HG03432 (cell line): ENCODE measurements at regions not wholly inside any gene's neighbourhood (a gene's known extent, or its start where the extent isn't known, plus 50 kb on each side); places are given as distances from the start of the nearest gene placed in this dataset.
A peak's percentile ranks its signal among the peaks of the same experiment; 100 is the strongest.
"Not testable (repeated sequence)": the region's sequence is repeated elsewhere in the genome, so short reads cannot be mapped to it uniquely, and the experiment has no call there.

Source experiments
- ATAC-seq: cut with Tn5 transposase; IDR thresholded peaks from one replicate; pipeline ENCODE4 v1.9.1; 2021; ENCODE audit warnings: mild to moderate bottlenecking, moderate library complexity; ENCODE audit not compliant: unreplicated experiment

DNA sequence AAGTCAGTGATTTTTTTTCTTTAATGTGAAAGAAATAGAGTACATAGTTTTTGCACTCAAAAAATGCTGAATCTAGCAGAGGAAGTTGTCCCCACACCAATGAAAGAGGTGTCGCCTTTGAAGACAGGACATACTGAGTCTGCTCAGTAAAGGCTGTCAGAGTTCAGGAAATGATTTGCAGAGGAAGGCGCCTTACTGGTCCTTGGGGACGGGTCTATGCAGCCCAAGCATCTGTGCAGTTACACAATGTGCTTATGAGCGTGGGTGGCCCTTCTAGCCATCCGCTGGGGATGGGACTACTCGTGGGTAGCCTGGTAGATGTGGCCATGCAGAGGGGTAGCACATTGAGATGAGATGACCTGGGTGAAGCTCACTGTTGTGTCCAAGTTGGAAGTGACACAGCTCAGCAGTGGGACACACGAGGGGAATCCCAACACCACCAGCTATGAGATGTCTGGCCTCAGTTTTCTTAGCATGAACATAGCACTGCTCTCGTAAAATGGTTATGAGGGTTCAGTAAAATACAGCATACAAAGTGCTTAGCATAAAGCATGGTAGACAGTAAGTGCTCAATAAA is 116.5 kb upstream of the RBPJ start:
- ATAC-seq = no peak

DNA sequence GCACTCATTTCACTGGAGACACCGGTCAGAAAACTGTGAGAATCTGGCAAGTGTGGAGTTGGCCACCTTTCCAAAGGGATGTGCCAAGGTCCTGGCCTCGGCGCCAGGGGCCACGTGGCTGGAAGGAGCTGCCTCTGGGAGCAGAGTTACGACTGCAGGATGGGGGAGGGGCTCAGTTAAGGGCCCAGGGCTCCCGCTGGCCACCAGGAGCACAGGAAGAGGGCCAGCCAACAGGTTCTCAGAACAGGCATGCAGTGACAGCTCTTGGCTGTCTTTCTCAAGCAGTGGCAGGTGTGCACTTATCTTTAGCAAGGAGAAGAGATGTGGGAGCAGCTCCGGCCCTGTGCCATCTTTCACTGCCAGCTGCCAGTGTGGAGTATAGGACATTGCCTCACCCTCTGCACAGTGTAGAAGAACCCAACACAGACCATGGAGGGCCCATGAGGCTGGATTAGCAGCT is 115.9 kb upstream of the RBPJ start:
- ATAC-seq = no peak

- no peak for ATAC-seq
These were observed 114.5 kb upstream of the RBPJ start for GRCh38 chr4:26206339-26206738.

DNA sequence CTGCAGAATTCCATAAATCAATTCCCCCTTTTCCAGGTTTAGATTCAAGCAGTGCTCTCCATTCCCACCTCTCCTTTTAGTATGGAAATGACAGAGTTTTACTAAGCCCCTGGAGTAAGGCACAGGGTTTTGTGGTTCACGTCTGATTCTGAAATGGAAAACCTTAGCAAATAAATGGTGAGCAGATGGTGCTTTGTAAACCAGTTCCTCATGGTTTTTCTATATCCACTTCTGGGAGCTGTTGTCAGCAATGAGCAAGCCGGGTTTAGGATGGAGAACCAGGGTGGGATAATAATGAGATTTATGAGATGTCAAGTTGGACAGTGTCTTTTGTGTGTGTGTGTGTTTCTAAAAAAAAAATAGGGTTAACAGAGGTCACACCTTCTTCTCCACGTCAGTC is 113.8 kb upstream of the RBPJ start:
- no peak for ATAC-seq

- ATAC-seq = no peak
These were observed 113.2 kb upstream of the RBPJ start for GRCh38 chr4:26207631-26208030.

DNA sequence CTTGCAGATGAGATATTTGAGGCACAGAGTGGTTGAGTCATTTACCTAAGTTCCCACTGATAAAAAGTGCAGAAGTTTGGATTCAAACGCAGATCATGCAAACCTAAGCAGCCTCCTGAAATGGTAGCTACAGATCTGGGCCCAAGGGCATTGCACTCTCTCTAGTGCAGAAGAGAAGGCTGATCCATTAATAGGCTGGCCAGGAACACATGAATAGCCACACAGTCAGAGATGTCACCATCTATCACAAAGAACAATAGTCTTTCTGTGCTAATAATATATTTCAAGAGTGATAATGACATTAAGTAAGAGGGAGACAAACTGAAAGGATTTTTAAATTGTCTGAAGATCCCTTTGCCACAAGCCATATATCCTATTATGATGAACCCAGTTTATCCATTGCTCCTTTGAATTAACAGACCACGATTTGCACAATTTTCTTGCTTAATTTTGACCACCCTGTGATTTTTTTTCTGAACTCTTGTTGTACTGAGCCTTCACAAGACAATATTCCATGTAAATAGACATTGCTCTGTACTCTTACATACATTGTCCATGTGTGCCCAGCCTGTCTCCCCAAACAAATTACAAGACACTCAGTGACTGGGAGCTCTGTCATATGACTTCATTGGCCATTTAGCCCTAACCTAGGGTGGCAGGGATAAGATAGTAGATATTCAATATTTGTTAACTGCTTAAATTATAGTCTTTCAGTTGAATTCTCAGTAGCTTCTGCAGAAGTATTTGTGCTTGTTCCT is 112.4 kb upstream of the RBPJ start:
- ATAC-seq = no peak

DNA sequence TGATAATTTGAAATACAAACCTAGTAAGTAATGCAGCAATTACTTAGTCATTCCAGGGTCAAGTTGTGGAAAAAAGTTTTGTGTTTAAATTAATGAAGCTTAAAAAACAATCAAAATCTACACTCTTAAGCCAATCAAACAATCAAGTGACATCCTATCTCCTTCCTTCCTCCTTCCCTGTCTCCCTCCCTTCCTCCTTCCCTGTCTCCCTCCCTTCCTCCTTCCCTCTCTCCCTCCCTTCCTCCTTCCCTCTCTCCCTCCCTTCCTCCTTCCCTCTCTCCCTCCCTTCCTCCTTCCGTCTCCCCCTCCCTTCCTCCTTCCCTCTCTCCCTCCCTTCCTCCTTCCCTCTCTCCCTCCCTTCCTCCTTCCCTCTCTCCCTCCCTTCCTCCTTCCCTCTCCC is 111.4 kb upstream of the RBPJ start:
- ATAC-seq = not testable (repeated sequence)

DNA sequence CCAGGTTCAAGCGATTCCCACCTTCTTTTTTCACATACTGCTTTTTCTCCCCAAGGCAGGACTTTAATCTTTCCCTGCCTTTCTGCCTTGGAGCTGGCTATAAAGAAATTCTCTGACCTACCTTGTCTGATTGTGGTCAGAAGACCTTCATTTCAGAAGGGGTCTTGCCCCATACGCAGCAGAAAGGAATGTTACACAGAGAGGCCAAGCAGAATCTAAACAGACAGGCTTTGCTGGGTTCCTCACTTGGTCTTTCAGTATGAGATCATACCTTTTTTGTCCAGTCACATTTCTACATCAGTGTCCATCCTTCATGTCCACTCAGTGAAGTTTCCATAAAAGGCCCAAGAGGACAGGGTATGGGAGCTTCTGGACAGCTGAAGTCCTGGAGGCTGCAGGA is 108.3 kb upstream of the RBPJ start:
- no peak for ATAC-seq

GRCh38 chr4:26213317-26213716 is 107.5 kb upstream of the RBPJ start:
- no peak for ATAC-seq

DNA sequence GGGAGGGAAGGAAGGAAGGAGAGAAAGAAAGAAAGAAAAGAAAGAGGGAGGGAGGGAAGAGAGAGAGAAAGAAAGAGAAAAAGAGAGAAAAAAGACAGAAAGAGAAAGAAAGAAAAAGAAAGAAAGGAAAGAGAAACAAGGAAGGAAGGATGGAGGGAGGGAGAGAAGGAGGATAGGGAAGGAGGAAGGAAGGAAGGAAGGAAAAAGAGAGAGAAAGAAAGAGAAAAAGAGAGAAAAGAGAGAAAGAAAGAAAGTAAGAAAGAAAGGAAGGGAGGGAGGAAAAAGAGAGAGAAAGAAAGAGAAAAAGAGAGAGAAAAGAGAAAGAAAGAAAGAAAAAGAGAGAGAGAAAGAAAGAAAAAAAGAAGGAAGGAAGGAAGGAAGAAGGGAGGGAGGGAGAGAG is 105.8 kb upstream of the RBPJ start:
- ATAC-seq = no peak

GRCh38 chr4:26215725-26216124 is 105.1 kb upstream of the RBPJ start:
- no peak for ATAC-seq

- ATAC-seq = no peak
These were observed 103.3 kb upstream of the RBPJ start for GRCh38 chr4:26217481-26217880.

- peak; percentile 90 for ATAC-seq
These were observed 102.7 kb upstream of the RBPJ start for GRCh38 chr4:26217961-26218676.

DNA sequence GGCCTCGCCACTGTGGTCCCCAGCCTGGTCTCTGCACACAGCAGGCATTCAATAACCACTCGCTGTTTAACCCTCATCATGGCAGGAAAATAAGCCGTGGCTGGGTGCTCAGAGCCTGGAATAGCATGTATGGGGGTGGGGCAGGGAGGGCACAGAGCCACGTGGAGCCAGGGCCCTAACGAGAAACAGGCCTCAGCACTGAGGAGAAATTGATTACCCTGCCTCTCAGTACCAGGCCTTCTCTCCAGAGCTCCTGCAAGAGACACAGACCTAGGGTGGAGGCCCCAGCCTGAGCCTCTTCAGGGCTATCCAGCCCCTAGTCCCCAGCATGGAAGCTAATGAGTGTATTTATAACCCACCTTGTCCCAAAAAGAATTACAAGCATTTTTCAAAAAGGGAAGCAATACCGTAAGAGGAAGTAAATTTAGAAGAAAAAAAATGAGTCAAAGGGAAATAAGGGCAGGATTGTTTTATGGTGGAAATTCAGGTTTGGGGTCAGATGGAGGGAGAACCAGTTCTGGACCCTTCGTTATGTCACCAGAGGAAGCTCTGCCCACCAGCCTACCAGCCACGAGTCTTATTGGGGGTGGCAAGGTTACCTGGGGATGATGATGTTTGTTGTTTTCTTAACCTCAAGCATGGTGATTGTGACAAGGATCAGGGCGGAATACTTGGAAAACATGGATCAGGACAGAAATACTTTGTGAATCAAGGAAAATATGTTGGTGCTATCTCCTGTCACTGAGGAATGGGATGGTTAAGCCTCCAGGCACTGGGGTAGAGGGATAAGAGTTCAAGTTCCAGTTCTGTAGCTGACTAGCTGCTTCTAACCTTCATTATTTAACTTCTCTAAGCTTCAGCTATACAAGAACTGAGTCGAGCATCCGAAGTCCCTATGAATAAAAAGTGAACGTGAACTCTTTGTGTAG is 101.9 kb upstream of the RBPJ start:
- peak; percentile 37 for ATAC-seq

DNA sequence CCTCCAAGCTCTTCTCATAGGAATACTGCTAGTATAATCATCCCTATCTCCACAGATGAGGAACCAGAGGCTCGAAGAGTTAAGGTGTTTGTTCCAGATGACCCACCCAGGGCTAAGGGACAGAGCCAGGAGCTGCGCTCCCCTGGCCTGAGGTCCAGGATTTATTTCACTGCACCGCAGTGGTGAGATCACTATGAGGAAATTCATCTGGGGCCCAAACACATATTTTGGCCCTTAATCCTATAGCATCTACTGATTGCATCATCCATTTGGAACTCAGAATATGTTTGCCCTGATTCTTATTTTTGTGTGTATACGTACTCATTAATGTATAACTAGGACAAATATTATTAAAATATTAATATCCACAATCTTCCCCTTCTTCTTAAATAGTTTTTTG is 100.1 kb upstream of the RBPJ start:
- ATAC-seq = no peak

- no peak for ATAC-seq
These were observed 97.7 kb upstream of the RBPJ start for GRCh38 chr4:26223155-26223554.

GRCh38 chr4:26226629-26227376 is 94.0 kb upstream of the RBPJ start:
- no peak for ATAC-seq

- ATAC-seq = no peak
These were observed 93.1 kb upstream of the RBPJ start for GRCh38 chr4:26227601-26228229.

DNA sequence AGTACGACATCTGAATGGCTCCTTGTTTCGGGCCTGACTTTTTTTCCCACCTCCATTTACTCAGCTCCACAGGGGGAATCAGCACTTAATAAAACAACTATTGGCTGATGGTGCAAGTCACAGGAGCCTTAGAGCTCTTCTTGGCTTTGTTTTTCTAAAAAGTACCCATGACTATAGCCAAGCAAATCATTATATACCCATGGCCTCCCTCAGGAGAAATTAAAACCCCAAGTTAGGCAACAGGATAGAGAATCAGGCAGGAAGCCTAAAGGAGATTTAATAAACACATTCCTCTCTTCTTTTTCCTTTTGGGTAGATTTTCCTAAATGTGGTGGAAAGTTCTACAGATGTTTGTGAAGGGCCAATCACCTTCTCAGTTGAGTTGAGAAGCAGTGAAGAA is 91.9 kb upstream of the RBPJ start:
- ATAC-seq = no peak

DNA sequence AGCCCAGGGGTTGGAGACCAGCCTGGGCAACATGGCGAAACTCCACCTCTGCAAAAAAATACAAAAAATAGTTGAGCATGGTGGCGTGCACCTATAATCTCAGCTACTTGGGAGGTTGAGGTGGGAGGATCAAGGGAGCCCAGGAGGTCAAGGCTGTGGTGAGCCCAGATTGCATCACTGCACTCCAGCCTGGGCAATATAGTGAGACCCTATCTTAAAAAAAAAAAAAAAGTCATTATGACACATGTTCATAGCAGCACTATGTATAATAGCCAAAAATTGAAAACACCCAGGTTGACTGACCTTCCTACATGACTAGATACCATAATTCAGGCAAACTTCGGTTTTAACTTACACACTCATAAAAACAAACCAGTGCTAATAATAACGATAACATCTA is 90.8 kb upstream of the RBPJ start:
- ATAC-seq = no peak
